ENCODE measurements at regions not wholly inside any gene's neighbourhood (a gene's known extent, or its start where the extent isn't known, plus 50 kb on each side); places are given as distances from the start of the nearest gene placed in this dataset.

DNA sequence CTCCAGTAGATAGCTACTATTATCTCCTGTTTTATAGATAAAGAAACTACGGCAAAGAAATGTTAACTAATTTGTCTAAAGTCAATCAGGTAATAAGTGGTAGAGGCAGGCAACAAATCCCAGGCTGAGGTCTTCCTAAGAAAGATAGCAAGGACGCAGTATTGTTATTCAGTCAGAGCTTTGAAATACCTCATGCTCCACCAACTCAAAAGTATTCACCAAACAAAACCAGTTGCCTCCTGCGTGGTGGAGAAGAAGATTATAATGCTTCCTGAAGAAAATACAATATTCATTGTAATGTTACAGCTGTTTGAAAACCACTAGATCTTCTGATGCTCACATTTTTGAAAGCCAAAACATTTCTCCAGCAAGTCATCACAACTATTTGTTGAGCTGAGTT is 138.2 kb upstream of the CNTN4 start:
- no peak for DNase-seq

DNA sequence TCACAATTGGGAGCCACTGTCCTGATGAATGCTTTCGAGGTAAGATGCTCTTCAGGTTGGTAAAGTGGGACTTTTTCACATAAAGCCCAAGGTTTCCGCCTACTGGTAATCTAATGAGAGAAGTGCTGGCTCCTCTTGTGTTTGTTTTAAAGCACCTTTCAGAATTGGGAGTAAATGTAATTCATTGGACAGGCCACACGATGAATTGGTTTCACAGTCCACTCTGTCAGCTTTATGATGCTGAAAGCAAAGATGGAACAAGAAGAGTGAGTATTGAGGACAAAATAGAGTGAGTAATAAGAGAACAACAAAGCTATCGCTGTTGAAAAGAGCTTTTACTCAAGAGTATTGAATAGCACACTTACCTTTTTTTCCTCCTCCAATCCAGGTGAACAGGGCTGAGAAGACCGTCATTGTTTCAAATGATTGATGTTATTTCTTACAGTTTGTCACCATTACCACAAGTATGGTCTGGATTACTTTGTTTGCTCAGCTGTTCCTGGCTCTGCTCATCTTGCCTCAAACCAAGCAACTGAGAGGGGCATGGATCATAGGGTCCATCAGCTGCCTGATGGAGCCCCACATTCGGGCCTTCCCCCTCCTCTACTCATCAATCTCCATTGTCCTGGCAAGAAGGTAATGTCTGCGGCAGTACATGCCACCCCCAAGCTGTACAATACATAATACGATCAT is 136.1 kb upstream of the CNTN4 start:
- no peak for DNase-seq

DNA sequence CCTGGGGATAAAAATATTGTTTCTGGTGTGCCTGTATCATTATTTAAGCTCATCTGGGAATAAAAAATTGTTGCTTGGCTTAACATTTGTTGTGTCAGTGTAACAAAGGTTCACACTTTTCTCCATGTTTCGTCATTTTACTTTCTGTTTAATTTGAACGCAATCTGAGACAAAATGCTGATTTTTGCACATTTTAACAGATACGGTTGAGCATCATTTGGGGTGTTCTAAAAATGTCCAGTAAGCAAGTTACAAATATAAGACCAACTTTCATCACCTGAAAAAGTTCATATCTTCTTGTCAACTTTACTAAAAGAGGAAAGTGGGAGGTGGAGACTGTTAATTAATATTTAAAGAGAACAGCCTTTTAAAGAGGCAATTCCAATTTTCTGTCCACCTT is 134.8 kb upstream of the CNTN4 start:
- no peak for DNase-seq

- DNase-seq = no peak
These were observed 131.1 kb upstream of the CNTN4 start for GRCh38 chr3:1967525-1967924.

DNA sequence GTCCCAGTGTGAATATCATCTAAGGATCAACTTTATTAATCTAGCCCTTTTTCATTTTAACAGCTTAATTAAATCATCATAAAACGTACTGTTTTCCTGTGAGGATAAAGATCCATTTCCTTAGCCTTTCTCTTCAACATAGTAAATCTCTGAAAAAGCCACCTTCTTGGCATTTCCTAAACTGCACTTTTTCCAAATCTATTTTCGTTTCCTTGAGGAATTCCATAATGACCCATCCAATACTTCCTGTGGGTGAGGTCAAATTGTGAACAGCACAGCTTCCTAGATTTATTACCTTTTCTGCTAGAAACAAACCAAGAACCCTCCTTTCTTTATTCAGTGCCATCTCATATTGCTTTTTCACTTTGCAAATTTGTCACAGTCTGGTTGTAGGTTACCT is 129.4 kb upstream of the CNTN4 start:
- peak; percentile 44 for DNase-seq

DNA sequence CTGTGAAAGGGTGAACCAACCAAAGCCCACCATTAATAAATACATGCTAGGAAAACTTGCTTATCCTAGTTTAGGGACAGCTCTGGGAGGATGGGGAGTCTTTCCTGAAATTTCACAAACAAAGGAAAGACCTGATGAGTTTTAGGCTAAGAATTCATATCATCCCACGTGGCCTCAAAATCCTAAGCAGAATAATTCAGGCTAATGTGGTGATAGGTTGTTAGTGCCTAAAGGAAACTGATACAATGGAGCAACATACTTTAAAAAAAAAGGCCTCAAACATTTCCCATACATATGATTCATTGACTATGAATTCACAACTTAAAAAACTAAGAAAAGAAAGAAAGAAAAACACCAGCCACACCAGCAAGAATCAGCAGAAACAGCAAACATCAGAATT is 126.9 kb upstream of the CNTN4 start:
- peak; percentile 93 for DNase-seq

GRCh38 chr3:1979961-1980615 is 118.6 kb upstream of the CNTN4 start:
- no peak for DNase-seq

GRCh38 chr3:1987980-1988379 is 110.7 kb upstream of the CNTN4 start:
- DNase-seq = peak; percentile 21

DNA sequence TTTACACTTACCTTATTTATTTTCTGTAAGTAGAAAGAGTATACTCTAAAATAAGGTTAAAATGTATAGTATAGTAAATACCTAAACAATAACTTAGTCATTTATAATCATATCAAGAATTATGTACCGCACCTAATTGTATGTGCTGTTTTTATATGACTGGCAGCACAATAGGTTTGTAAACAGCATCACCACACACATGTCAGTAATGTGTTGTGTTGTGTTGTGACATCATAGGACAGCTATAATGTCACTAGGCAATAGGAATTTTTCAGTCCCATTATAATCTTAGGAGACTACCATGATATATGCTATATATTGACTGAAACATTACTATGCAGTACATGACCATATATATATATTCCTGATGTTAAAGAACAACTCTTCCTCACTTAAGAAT is 99.9 kb upstream of the CNTN4 start:
- DNase-seq = no peak

- DNase-seq = no peak
These were observed 97.2 kb upstream of the CNTN4 start for GRCh38 chr3:2001306-2002108.

- peak; percentile 33 for DNase-seq
These were observed 74.7 kb upstream of the CNTN4 start for GRCh38 chr3:2023959-2024358.

DNA sequence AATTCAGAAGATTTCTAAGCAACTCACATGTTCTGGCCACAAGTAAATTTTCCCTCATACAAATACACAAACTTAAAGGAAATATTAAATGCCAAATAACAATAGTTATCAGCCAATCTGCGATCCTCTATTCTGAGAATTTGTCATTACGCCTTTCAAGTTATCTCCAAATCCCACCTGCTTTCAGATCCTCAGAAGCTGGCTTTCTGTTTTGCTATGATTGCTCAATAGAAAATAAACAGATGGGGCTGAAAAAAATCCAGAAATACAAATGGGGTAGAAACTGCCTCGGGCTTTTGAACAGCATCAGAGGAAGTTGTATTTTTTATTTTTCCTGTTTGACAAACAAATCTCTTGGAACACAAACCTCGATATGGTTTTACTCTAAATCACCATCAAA is 74.0 kb upstream of the CNTN4 start:
- no peak for DNase-seq

- no peak for DNase-seq
These were observed 69.1 kb upstream of the CNTN4 start for GRCh38 chr3:2029559-2029958.

GRCh38 chr3:2036076-2036475 is 62.6 kb upstream of the CNTN4 start:
- no peak for DNase-seq

GRCh38 chr3:2041931-2042330 is 56.7 kb upstream of the CNTN4 start:
- no peak for DNase-seq

Measured in fibroblast of skin of right biceps (primary cell).